Hepatocyte (in vitro differentiated cells): ENCODE measurements at regions not wholly inside any gene's neighbourhood (a gene's known extent, or its start where the extent isn't known, plus 50 kb on each side); places are given as distances from the start of the nearest gene placed in this dataset.

Experiments
- CTCF ChIP-seq: fragments of 200-600 bp; sonication (generic); IDR thresholded peaks from 2 replicates; pipeline ENCODE4 v1.5.1; 2016; ENCODE audit warnings: antibody characterized with exemption, mild to moderate bottlenecking; ENCODE audit not compliant: poor library complexity
- EZH2 ChIP-seq: fragments of 200-600 bp; sonication (generic); IDR thresholded peaks from 2 replicates; pipeline ENCODE4 v1.6.1; 2016; ENCODE audit warnings: antibody characterized with exemption, mild to moderate bottlenecking, borderline replicate concordance
- EZH2phosphoT487 ChIP-seq: fragments of 200-600 bp; sonication (generic); IDR thresholded peaks from one replicate; pipeline ENCODE4 v1.6.1; 2018; ENCODE audit warnings: antibody characterized with exemption, mild to moderate bottlenecking, low read depth, moderate library complexity; ENCODE audit not compliant: unreplicated experiment, severe bottlenecking

- TF ChIP-seq CTCF (no peak), EZH2phosphoT487 (no peak), EZH2 (no peak)
These were observed 222.4 kb upstream of the IRX4 start for GRCh38 chr5:2105141-2105540.
